K562 (cell line): ENCODE measurements at regions not wholly inside any gene's neighbourhood (a gene's known extent, or its start where the extent isn't known, plus 50 kb on each side); places are given as distances from the start of the nearest gene placed in this dataset.
"Not testable (repeated sequence)": the region's sequence is repeated elsewhere in the genome, so short reads cannot be mapped to it uniquely, and the experiment has no call there.

ENCODE experiments used
- ATAC-seq: fragments of 200-7000 bp; cut with Tn5 transposase; 3 replicates; pipeline ENCODE4 v1.9.1; 2020; ENCODE audit warnings: moderate library complexity
- BruUV-seq: library from RNA; stranded (reverse); fragments of 400-500 nt; replicated peaks from 2 replicates; lab custom pipeline; 2021; lab: Mats Ljungman, UMichigan
- CTCF ChIA-PET: fragments of 300-600 bp; formaldehyde crosslinking; extraction: SDS; loops from one replicate; lab custom pipeline; 2021; ENCODE audit warnings: low intra/inter-chr PET ratio; lab: Yijun Ruan, JAX
- POLR2A ChIA-PET: fragments of 300-600, 350-650 bp; sonication (Branson Sonifier 250); formaldehyde crosslinking; extraction: SDS; loops from one replicate; lab custom pipeline; 2021; ENCODE audit warnings: antibody characterized with exemption, inconsistent platforms; lab: Yijun Ruan, JAX
- DNase-seq, 4 experiments: peaks; one replicate each; pipeline versions ENCODE4 v3.0.0 to v3.0.0-alpha.2; 2011 to 2018; ENCODE audit warnings: low spot score in 3 of 4, mixed read lengths in 3 of 4; ENCODE audit errors: extremely low read depth in 1 of 4
- FAIRE-seq: peaks from 2 replicates; lab custom pipeline; 2011; peaks lifted over from hg19 to GRCh38; lab: Jason Lieb, UNC
- H2AFZ ChIP-seq: 2 replicates; pipeline ENCODE4 v1.6.0; 2011; ENCODE audit warnings: low read depth, low read length, control low read depth, inconsistent platforms
- H3K27ac ChIP-seq: fragments of 200-600 bp; 3 replicates; pipeline ENCODE4 v1.8.0; 2011; ENCODE audit warnings: low read depth, mild to moderate bottlenecking, control low read depth, inconsistent platforms, low read length, moderate library complexity, mixed read lengths; ENCODE audit errors: extremely low read depth
- H3K27me3 ChIP-seq, 2 experiments: fragments of 300-600 bp in 1 of 2; 2 replicates in 1 of 2; 3 replicates in 1 of 2; pipeline versions ENCODE4 v1.6.0 to v1.8.0; 2011; ENCODE audit warnings: inconsistent platforms in 2 of 2, low read length in 2 of 2, mild to moderate bottlenecking in 1 of 2, mixed read lengths in 1 of 2, moderate library complexity in 1 of 2; ENCODE audit not compliant: control insufficient read depth in 2 of 2, insufficient read depth in 2 of 2
- H3K36me3 ChIP-seq: fragments of 300-600 bp; 3 replicates; pipeline ENCODE4 v1.8.0; 2011; ENCODE audit warnings: mild to moderate bottlenecking, low read length, inconsistent platforms; ENCODE audit not compliant: control insufficient read depth, insufficient read depth
- H3K4me1 ChIP-seq, 2 experiments: fragments of 200-600 bp in 1 of 2; replicated peaks in 1 of 2; 2 replicates in 1 of 2; 3 replicates in 1 of 2; pipeline versions ENCODE4 v1.5.1 to v1.8.0; 2011; ENCODE audit warnings: inconsistent platforms in 2 of 2, low read length in 2 of 2, mild to moderate bottlenecking in 1 of 2, mixed read lengths in 1 of 2, moderate library complexity in 1 of 2; ENCODE audit not compliant: control insufficient read depth in 2 of 2, insufficient read depth in 2 of 2
- H3K4me2 ChIP-seq: 2 replicates; pipeline ENCODE4 v1.6.1; 2011; ENCODE audit warnings: low read length, control low read depth, inconsistent platforms, mixed read lengths; ENCODE audit not compliant: insufficient read depth
- H3K4me3 ChIP-seq: fragments of 200-600 bp; sonication (generic), shearing (Covaris generic); 2 replicates; pipeline ENCODE4 v1.5.1; 2016; ENCODE audit warnings: control low read depth, inconsistent platforms
- H3K79me2 ChIP-seq: fragments of 200-600 bp; 3 replicates; pipeline ENCODE4 v1.8.0; 2011; ENCODE audit warnings: low read length, inconsistent platforms; ENCODE audit not compliant: control insufficient read depth, insufficient read depth
- H3K9ac ChIP-seq, 2 experiments: 2 replicates each; pipeline versions ENCODE4 v1.6.0 to v1.6.1; 2011; ENCODE audit warnings: low read depth in 2 of 2, low read length in 2 of 2, control low read depth in 1 of 2, inconsistent platforms in 1 of 2, mild to moderate bottlenecking in 1 of 2, mixed read lengths in 1 of 2; ENCODE audit not compliant: insufficient read depth in 1 of 2
- H3K9me1 ChIP-seq: one replicate; pipeline ENCODE4 v1.6.0; 2011; ENCODE audit warnings: inconsistent platforms, mild to moderate bottlenecking, low read length, moderate library complexity; ENCODE audit not compliant: control insufficient read depth, insufficient read depth
- H3K9me3 ChIP-seq: replicated peaks from 2 replicates; pipeline ENCODE4 v1.5.1; 2011; ENCODE audit warnings: low read depth, low read length, inconsistent platforms; ENCODE audit not compliant: control insufficient read depth, insufficient read depth
- H4K20me1 ChIP-seq: replicated peaks from 2 replicates; pipeline ENCODE4 v1.6.1; 2011; ENCODE audit warnings: low read length, inconsistent platforms, mixed read lengths; ENCODE audit not compliant: control insufficient read depth, insufficient read depth
- EP400 ChIP-seq: fragments of 450-650 bp; IDR thresholded peaks from 2 replicates; pipeline ENCODE4 v1.6.1; 2017; ENCODE audit warnings: antibody characterized with exemption, mild to moderate bottlenecking, moderate library complexity
- ZC3H11A ChIP-seq: IDR thresholded peaks from 2 replicates; pipeline ENCODE4 v1.6.1; 2012; ENCODE audit warnings: low read depth, low read length, improper control_type of control experiment
- WGBS: fragments of 100-300 bp; shearing (Covaris generic); methylation state at CpG from one replicate; pipeline ENCODE4 v1.1.6; 2016; ENCODE audit warnings: low coverage, mixed read lengths; ENCODE audit not compliant: insufficient coverage; ENCODE audit errors: missing lambda C conversion rate; 5-methylcytosine and 5-hydroxymethylcytosine counted together
- in situ Hi-C: fragments of 300-500 bp; cut with MboI; formaldehyde crosslinking; loops from 4 replicates; pipeline ENCODE4 v1.15.0; 2018; ENCODE audit warnings: inconsistent platforms, mixed read lengths
- intact Hi-C: fragments of 100-400 bp; cut with micrococcal nuclease; formaldehyde crosslinking; loops from 2 replicates; pipeline ENCODE4 v1.14.2; 2022
- TF ChIP-seq, protein P1 (sequence below): fragments of 450-650 bp; formaldehyde crosslinking; IDR thresholded peaks from 2 replicates; pipeline ENCODE4 v1.4.0; 2020; ENCODE audit warnings: mild to moderate bottlenecking, moderate library complexity
- TF ChIP-seq, protein P2 (sequence below): fragments of 450-650 bp; formaldehyde crosslinking; IDR thresholded peaks from 2 replicates; pipeline ENCODE4 v1.4.0; 2020; ENCODE audit warnings: mild to moderate bottlenecking, moderate library complexity
- TF ChIP-seq, protein P3 (sequence below), 2 experiments: fragments of 450-650 bp; IDR thresholded peaks; 2 replicates each; pipeline ENCODE4 v1.6.1; 2018; ENCODE audit warnings: mild to moderate bottlenecking in 2 of 2, low read depth in 1 of 2; ENCODE audit not compliant: partially characterized antibody in 2 of 2

DNA sequence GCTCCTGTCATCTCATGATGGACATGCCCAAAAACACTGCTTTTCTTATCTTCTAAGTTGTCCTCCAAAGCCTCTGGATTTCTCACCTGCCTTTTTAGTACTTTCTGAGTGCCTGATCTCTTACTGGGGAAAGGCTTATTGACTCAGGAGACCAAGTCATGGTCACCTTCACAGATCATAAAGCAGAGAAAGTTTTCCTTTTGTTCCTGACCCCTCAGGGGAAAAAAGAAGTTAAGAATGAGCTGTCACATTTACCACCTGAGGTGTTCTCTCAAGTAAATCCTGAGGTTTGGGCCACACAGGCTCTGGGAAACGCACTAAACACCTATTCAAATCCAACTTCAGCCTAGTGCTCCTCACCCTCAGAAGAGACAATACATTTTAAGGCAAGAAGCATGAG, 119.3 kb upstream of the ALG10B start:
- H3K9me1 ChIP-seq, CTCF ChIA-PET, H4K20me1 ChIP-seq, H3K4me3 ChIP-seq, H3K4me1 ChIP-seq, H3K79me2 ChIP-seq, H3K27me3 ChIP-seq, H3K36me3 ChIP-seq, BruUV-seq, H3K27ac ChIP-seq, DNase-seq, intact Hi-C loops, H2AFZ ChIP-seq, FAIRE-seq, POLR2A ChIA-PET, H3K4me2 ChIP-seq, ATAC-seq, H3K9ac ChIP-seq, H3K9me3 ChIP-seq, in situ Hi-C loops: not testable (repeated sequence)
- WGBS = 0% methylated on average over 1 of the region's 1 CpG

DNA sequence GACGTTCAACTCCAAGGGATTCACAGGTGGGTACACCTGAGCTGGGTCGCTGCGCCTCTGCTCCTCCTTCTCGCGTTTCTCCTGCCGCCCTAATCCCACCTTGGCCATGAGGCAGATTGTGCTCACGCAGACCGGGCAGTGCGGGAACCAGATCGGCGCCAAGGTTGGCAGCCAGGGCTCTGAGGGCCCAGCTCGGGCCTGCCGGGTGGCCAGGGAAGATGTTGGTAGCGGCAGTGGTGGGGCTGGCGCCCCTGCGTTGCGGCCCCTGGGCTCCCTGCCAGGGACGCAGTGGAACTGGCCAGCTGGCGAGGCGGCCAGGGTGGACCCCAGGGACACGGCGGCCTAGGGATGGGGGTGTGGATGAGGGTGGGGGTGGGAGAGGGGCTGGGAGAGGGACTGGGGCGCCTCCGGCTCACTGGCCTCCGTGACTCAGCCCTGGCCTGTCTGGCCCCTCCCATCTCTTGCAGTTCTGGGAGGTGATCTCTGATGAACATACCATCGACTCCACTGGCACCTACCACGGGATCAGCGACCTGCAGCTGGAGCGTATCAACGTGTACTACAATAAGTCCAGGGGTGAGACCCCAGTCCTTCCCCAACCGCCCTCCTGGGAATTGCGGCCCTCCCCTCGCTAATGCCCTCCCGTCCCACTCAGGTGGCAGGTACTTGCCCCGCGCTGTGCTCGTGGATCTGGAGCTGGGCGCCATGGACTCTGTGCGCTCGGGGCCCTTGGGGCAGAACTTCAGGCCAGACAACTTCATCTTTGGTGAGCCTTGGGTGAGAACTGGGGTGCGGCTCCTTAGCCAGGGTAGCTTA, 114.9 kb upstream of the ALG10B start:
- under 1% methylated on average over 31 of the region's 41 CpGs for WGBS
- no peaks in the 10 kb centered on the region for H3K9me1 ChIP-seq
- intact Hi-C loops (no loop called here), in situ Hi-C loops (no loop called here)
- H3K4me3 ChIP-seq = no peak overlapping the region
- no peaks in the 10 kb centered on the region for H3K79me2 ChIP-seq
- H3K27me3 ChIP-seq = no peaks in the 10 kb centered on the region
- no peaks in the 10 kb centered on the region for H3K4me1 ChIP-seq
- FAIRE-seq = no peak
- CTCF ChIA-PET = no interaction called here
- H4K20me1 ChIP-seq = no peaks in the 10 kb centered on the region
- ATAC-seq = no peak
- no peak overlapping the region for H3K9ac ChIP-seq
- H3K4me2 ChIP-seq = no peak overlapping the region
- BruUV-seq = no TSS peak
- H3K27ac ChIP-seq = no peak overlapping the region
- H2AFZ ChIP-seq = no peak overlapping the region
- no peaks in the 10 kb centered on the region for H3K36me3 ChIP-seq
- H3K9me3 ChIP-seq = no peaks in the 10 kb centered on the region
- POLR2A ChIA-PET = no interaction called here
- no peak for DNase-seq
- TF ChIP-seq, protein P1, sequence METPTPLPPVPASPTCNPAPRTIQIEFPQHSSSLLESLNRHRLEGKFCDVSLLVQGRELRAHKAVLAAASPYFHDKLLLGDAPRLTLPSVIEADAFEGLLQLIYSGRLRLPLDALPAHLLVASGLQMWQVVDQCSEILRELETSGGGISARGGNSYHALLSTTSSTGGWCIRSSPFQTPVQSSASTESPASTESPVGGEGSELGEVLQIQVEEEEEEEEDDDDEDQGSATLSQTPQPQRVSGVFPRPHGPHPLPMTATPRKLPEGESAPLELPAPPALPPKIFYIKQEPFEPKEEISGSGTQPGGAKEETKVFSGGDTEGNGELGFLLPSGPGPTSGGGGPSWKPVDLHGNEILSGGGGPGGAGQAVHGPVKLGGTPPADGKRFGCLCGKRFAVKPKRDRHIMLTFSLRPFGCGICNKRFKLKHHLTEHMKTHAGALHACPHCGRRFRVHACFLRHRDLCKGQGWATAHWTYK (CRISPR knock-in tag) = no peak
- TF ChIP-seq, protein P2, sequence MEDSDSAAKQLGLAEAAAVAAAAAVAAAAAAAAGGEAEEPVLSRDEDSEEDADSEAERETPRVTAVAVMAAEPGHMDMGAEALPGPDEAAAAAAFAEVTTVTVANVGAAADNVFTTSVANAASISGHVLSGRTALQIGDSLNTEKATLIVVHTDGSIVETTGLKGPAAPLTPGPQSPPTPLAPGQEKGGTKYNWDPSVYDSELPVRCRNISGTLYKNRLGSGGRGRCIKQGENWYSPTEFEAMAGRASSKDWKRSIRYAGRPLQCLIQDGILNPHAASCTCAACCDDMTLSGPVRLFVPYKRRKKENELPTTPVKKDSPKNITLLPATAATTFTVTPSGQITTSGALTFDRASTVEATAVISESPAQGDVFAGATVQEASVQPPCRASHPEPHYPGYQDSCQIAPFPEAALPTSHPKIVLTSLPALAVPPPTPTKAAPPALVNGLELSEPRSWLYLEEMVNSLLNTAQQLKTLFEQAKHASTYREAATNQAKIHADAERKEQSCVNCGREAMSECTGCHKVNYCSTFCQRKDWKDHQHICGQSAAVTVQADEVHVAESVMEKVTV (CRISPR knock-in tag) = no peak
- TF ChIP-seq EP400 (no peak), ZC3H11A (no peak)
- TF ChIP-seq, protein P3, sequence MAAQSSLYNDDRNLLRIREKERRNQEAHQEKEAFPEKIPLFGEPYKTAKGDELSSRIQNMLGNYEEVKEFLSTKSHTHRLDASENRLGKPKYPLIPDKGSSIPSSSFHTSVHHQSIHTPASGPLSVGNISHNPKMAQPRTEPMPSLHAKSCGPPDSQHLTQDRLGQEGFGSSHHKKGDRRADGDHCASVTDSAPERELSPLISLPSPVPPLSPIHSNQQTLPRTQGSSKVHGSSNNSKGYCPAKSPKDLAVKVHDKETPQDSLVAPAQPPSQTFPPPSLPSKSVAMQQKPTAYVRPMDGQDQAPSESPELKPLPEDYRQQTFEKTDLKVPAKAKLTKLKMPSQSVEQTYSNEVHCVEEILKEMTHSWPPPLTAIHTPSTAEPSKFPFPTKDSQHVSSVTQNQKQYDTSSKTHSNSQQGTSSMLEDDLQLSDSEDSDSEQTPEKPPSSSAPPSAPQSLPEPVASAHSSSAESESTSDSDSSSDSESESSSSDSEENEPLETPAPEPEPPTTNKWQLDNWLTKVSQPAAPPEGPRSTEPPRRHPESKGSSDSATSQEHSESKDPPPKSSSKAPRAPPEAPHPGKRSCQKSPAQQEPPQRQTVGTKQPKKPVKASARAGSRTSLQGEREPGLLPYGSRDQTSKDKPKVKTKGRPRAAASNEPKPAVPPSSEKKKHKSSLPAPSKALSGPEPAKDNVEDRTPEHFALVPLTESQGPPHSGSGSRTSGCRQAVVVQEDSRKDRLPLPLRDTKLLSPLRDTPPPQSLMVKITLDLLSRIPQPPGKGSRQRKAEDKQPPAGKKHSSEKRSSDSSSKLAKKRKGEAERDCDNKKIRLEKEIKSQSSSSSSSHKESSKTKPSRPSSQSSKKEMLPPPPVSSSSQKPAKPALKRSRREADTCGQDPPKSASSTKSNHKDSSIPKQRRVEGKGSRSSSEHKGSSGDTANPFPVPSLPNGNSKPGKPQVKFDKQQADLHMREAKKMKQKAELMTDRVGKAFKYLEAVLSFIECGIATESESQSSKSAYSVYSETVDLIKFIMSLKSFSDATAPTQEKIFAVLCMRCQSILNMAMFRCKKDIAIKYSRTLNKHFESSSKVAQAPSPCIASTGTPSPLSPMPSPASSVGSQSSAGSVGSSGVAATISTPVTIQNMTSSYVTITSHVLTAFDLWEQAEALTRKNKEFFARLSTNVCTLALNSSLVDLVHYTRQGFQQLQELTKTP (IDR thresholded peaks at IDR 0.05; ENCODE audit: low read depth in 1 of 2, partially characterized antibody in 2 of 2) = no peak
